ENCODE measurements at regions not wholly inside any gene's neighbourhood (a gene's known extent, or its start where the extent isn't known, plus 50 kb on each side); places are given as distances from the start of the nearest gene placed in this dataset.
A peak's percentile ranks its signal among the peaks of the same experiment; 100 is the strongest.

DNA sequence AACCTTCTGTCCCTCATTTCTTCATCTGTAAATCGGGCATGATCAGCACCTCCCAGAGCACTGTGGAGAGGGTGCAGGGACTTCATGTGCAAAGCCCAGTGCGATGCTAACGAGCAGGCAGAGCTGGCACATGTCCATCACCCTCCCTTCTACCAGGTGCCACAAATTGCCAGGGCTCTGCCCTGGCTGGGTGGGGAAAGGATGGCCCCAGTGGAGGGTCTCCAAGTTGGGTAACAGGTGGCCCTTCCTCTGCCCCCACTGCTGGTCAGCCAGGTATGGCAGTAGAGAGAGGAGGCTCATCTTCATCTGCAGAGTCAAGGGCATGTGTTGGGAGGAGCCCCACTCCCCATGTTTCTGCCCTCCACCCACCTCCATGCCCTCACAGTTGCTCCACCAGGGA, 61.5 kb upstream of the CDH5 start:
- WGBS: 72% methylated on average over 3 of the region's 3 CpGs
- TF ChIP-seq EP300 (IDR thresholded peaks at IDR 0.05) (no peak), CTCF (IDR thresholded peaks at IDR 0.05) (no peak), POLR2A (IDR thresholded peaks at IDR 0.05) (no peak), POLR2AphosphoS5 (IDR thresholded peaks at IDR 0.05) (no peak)
- H3K4me1 ChIP-seq: peaks cover 3% of the 10 kb centered on the region
- no peaks in the 10 kb centered on the region for H3K27me3 ChIP-seq
- no peak overlapping the region for H3K4me3 ChIP-seq
- H3K36me3 ChIP-seq: no peaks in the 10 kb centered on the region
- peak; percentile 35 to 52 for DNase-seq (ENCODE audit: low spot score in 2 of 2)
- H3K9me3 ChIP-seq: no peaks in the 10 kb centered on the region
- no peak overlapping the region for H3K27ac ChIP-seq

- no peaks in the 10 kb centered on the region for H3K27me3 ChIP-seq
- 54% methylated on average over 4 of the region's 7 CpGs for WGBS
Measured at GRCh38 chr16:66304151-66304550, 62.3 kb upstream of the CDH5 start.

GRCh38 chr16:66300501-66300900, 66.0 kb upstream of the CDH5 start:
- no peak overlapping the region for H3K4me3 ChIP-seq
- DNase-seq (ENCODE audit: low spot score in 2 of 2): peak in 1 of 2 donors; percentile 38
- no peak overlapping the region for H3K27ac ChIP-seq
- WGBS: 94% methylated on average over 1 of the region's 1 CpG
- no peaks in the 10 kb centered on the region for H3K27me3 ChIP-seq
- TF ChIP-seq EP300 (IDR thresholded peaks at IDR 0.05) (no peak), POLR2AphosphoS5 (IDR thresholded peaks at IDR 0.05) (no peak), POLR2A (IDR thresholded peaks at IDR 0.05) (no peak), CTCF (IDR thresholded peaks at IDR 0.05) (no peak)
- peaks cover 3% of the 10 kb centered on the region for H3K4me1 ChIP-seq
- no peaks in the 10 kb centered on the region for H3K9me3 ChIP-seq
- no peaks in the 10 kb centered on the region for H3K36me3 ChIP-seq

More at GRCh38 chr16:66304151-66304550, 62.3 kb upstream of the CDH5 start:
- Histone ChIP-seq H3K9me3 (no peaks in the 10 kb centered on the region), H3K27ac (no peak overlapping the region), H3K4me3 (no peak overlapping the region), H3K36me3 (no peaks in the 10 kb centered on the region), H3K4me1 (peaks cover 3% of the 10 kb centered on the region)
- peak in 1 of 2 donors; percentile 62 for DNase-seq (ENCODE audit: low spot score in 2 of 2)
- TF ChIP-seq EP300 (IDR thresholded peaks at IDR 0.05): no peak
- TF ChIP-seq CTCF (IDR thresholded peaks at IDR 0.05): no peak
- no peak for TF ChIP-seq POLR2A (IDR thresholded peaks at IDR 0.05)
- TF ChIP-seq POLR2AphosphoS5 (IDR thresholded peaks at IDR 0.05): no peak

- H3K36me3 ChIP-seq: no peaks in the 10 kb centered on the region
- peaks cover 3% of the 10 kb centered on the region for H3K4me1 ChIP-seq
- H3K27ac ChIP-seq: no peak overlapping the region
- no peaks in the 10 kb centered on the region for H3K9me3 ChIP-seq
- no peak overlapping the region for H3K4me3 ChIP-seq
- TF ChIP-seq EP300 (IDR thresholded peaks at IDR 0.05): no peak
- TF ChIP-seq CTCF (IDR thresholded peaks at IDR 0.05): no peak
- no peak for TF ChIP-seq POLR2AphosphoS5 (IDR thresholded peaks at IDR 0.05)
- TF ChIP-seq POLR2A (IDR thresholded peaks at IDR 0.05): no peak
- DNase-seq (ENCODE audit: low spot score in 2 of 2): peak in 1 of 2 donors; percentile 34
- 98% methylated on average over 3 of the region's 3 CpGs for WGBS
- no peaks in the 10 kb centered on the region for H3K27me3 ChIP-seq
Measured at GRCh38 chr16:66300037-66300436, 66.5 kb upstream of the CDH5 start.

DNA sequence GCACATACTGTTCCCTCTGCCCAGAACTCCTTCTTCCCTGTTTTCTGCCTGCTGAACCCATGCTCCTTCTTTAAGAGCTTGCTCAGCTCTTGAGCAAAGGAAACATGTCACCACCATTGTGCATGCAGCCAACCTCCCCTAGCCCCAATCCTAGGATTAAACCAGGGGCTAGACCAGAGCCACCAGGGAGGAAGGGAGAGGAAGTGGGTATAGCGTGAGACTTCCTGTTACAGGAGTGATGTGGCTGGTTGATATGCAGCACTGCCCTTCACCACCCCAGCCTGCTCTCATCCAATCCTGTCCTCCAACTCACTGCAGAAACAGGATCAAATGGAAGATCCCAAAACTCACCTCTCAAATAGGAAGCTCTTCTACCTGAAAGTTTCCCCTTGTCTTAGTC, 67.1 kb upstream of the CDH5 start:
- peak in 1 of 2 donors; percentile 23 for DNase-seq (ENCODE audit: low spot score in 2 of 2)
- Histone ChIP-seq H3K27me3 (no peaks in the 10 kb centered on the region), H3K4me3 (no peak overlapping the region), H3K9me3 (no peaks in the 10 kb centered on the region), H3K36me3 (no peaks in the 10 kb centered on the region), H3K27ac (no peak overlapping the region), H3K4me1 (peaks cover 2% of the 10 kb centered on the region)
- 85% methylated on average over 1 of the region's 1 CpG for WGBS
- no peak for TF ChIP-seq POLR2AphosphoS5 (IDR thresholded peaks at IDR 0.05)
- TF ChIP-seq EP300 (IDR thresholded peaks at IDR 0.05): no peak
- no peak for TF ChIP-seq CTCF (IDR thresholded peaks at IDR 0.05)
- TF ChIP-seq POLR2A (IDR thresholded peaks at IDR 0.05): no peak

Measured in suprapubic skin (tissue), 4 donors.